ENCODE measurements at regions not wholly inside any gene's neighbourhood (a gene's known extent, or its start where the extent isn't known, plus 50 kb on each side); places are given as distances from the start of the nearest gene placed in this dataset.

- no peak for DNase-seq
Measured at GRCh38 chr7:11895337-11895736, 63.3 kb upstream of the THSD7A start.

- DNase-seq: no peak
Measured at GRCh38 chr7:11896663-11897062, 64.7 kb upstream of the THSD7A start.

GRCh38 chr7:11899247-11899646 is 67.2 kb upstream of the THSD7A start:
- no peak for DNase-seq

GRCh38 chr7:11910253-11910652 is 78.3 kb upstream of the THSD7A start:
- no peak for DNase-seq

GRCh38 chr7:11911900-11912299 is 79.9 kb upstream of the THSD7A start:
- no peak for DNase-seq

GRCh38 chr7:11914645-11915044 is 82.6 kb upstream of the THSD7A start:
- no peak for DNase-seq

GRCh38 chr7:11923376-11923930 is 91.5 kb upstream of the THSD7A start:
- no peak for DNase-seq

- no peak for DNase-seq
Measured at GRCh38 chr7:11931307-11931706, 99.3 kb upstream of the THSD7A start.

- no peak for DNase-seq
Measured at GRCh38 chr7:11934796-11935195, 102.8 kb upstream of the THSD7A start.

- no peak for DNase-seq
Measured at GRCh38 chr7:11935905-11936304, 103.9 kb upstream of the THSD7A start.

- DNase-seq: no peak
Measured at GRCh38 chr7:11946794-11947193, 114.8 kb upstream of the THSD7A start.

GRCh38 chr7:11950281-11950680 is 118.3 kb upstream of the THSD7A start:
- DNase-seq: no peak

GRCh38 chr7:11950942-11951341 is 118.9 kb upstream of the THSD7A start:
- no peak for DNase-seq

- no peak for DNase-seq
Measured at GRCh38 chr7:11951909-11952308, 119.9 kb upstream of the THSD7A start.

GRCh38 chr7:11952972-11953371 is 121.0 kb upstream of the THSD7A start:
- no peak for DNase-seq

- no peak for DNase-seq
Measured at GRCh38 chr7:11956991-11957390, 125.0 kb upstream of the THSD7A start.

GRCh38 chr7:11957956-11958355 is 126.0 kb upstream of the THSD7A start:
- DNase-seq: no peak

GRCh38 chr7:11959121-11959520 is 127.1 kb upstream of the THSD7A start:
- no peak for DNase-seq

- DNase-seq: no peak
Measured at GRCh38 chr7:11960621-11961020, 128.6 kb upstream of the THSD7A start.

- no peak for DNase-seq
Measured at GRCh38 chr7:11969643-11970042, 137.6 kb upstream of the THSD7A start.

GRCh38 chr7:11970132-11970531 is 138.1 kb upstream of the THSD7A start:
- DNase-seq: no peak

- no peak for DNase-seq
Measured at GRCh38 chr7:11985376-11985775, 153.4 kb upstream of the THSD7A start.

- no peak for DNase-seq
Measured at GRCh38 chr7:11985971-11986370, 154.0 kb upstream of the THSD7A start.

- DNase-seq: no peak
Measured at GRCh38 chr7:11988186-11988585, 156.2 kb upstream of the THSD7A start.

- DNase-seq: no peak
Measured at GRCh38 chr7:12002428-12002827, 170.4 kb upstream of the THSD7A start.

GRCh38 chr7:12004581-12004980 is 172.6 kb upstream of the THSD7A start:
- no peak for DNase-seq

All from activated effector memory CD4-positive, alpha-beta T cell treated with Interleukin-2 at 50 U/mL for 16 hours (primary cell).